ENCODE measurements at regions not wholly inside any gene's neighbourhood (a gene's known extent, or its start where the extent isn't known, plus 50 kb on each side); places are given as distances from the start of the nearest gene placed in this dataset.
"Not testable (repeated sequence)": the region's sequence is repeated elsewhere in the genome, so short reads cannot be mapped to it uniquely, and the experiment has no call there.

DNA sequence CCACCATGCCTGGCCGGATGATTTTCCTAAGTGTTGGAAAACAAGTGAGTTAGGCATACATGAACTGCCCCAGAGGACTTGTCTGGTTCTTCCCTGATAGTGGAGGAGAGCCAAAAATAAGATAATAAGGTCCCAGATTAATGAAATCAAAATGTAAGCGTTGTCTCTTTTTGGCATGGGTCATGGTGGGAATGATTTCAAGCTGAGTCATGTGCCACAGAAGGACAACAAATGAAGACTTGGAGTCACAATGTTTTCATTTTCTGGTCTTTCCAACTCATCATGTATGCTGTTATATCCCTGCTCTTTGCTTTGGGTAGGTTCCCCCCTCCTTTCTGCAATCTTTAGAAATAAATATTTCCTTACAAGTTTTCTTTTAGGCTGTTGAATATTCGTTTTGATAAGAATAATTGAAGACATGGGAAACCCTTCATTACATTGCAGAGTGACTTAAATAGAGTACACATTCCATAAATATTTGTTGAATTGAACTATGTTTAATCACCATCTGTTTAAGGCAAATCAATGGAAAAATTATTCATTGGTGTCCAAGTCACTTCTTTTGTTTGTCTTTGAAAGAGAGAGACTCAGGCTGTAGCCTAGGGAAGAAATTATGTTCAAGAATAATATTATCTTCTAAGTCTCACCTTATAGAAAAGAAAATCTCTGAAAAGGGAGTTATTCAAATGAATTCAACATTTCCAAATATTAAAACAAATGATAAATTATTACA lies 196.3 kb downstream of the CSNK1G3 start:
- ATAC-seq: no peak
- Mint-ChIP-seq H3K27ac (no peak overlapping the region), H3K36me3 (ENCODE audit: low read depth) (no peaks in the 10 kb centered on the region), H3K4me3 (no peak overlapping the region), H3K27me3 (no peaks in the 10 kb centered on the region), H3K4me1 (no peaks in the 10 kb centered on the region)
- no peak for DNase-seq
- no peaks in the 10 kb centered on the region for H3K9me3 ChIP-seq (ENCODE audit: control insufficient read depth, low read length, poor library complexity, severe bottlenecking)

DNA sequence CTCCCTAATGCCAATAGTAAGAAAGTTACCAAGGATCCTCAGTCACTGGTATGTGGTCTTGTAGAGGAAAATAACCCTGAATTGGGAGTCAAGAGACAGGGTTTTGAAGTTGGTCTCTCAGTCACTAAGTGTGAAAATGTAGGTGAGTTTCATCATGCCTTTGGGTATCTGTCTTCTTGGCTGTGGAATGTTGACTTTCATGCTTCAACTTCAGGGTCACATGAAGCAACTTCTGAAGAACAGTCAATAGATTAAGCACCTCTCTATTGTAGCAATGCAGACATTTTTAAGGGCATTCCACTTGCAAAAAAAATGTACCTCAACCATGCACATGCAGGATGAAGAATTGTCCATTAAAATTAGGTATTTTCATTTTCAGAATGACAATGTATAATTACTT lies 194.6 kb downstream of the CSNK1G3 start:
- ATAC-seq: no peak
- H3K9me3 ChIP-seq (ENCODE audit: control insufficient read depth, low read length, poor library complexity, severe bottlenecking): no peaks in the 10 kb centered on the region
- H3K27ac Mint-ChIP-seq: no peak overlapping the region

DNA sequence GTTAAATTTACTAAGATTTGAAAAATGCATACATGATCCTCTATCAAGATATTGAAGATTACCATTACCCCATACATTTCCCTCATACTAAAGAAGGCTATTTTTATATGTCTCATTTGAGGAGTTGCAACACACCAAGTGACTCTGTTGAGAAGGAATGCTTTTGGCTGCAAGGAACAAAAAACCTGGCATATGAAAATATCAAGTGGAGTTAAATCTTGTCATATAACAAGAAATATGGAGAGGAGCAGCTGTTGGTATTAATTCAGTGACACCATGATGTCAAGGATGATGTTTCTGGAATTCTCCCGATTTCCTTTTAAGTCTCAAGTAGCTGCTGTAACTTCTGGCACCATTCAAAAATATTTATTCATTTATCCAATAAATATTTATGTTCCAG lies 193.8 kb downstream of the CSNK1G3 start:
- no peak for ATAC-seq

More for the DNA sequence above, 194.6 kb downstream of the CSNK1G3 start:
- no peaks in the 10 kb centered on the region for H3K36me3 Mint-ChIP-seq (ENCODE audit: low read depth)
- no peaks in the 10 kb centered on the region for H3K4me1 Mint-ChIP-seq
- no peak for DNase-seq
- H3K27me3 Mint-ChIP-seq: no peaks in the 10 kb centered on the region
- no peak overlapping the region for H3K4me3 Mint-ChIP-seq

DNA sequence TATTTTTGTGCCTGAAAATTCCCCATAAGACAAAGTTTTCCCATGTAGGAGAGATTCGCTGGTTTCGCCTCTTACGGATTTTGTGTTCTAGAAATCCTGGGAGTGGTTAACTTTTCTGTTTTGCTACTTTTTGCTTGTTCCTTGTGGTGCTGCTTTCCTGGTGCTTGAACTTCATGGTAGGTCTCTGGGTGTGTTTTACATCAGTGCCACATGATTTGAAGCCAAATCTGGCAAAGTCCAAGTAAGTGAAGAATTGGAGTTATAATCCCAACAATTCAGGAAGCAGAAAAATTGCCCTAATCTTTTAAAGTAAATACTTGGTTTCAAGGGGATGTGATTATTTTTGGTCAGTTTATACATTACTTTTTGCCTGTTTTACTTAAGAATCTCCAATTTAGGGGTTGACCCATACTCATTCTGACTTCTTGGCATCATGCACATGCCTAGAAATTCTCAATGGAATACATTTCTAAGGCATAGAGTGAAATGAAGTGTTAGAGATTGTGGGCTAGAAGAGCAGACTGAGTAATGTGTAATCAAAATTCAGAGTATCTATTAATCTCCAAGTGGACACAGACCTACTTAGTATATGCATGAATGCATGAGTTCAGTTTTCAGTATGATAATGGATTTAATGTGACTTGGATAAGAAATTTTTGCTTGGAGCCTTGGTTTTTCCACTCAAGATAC lies 189.7 kb downstream of the CSNK1G3 start:
- H3K4me3 Mint-ChIP-seq: no peak overlapping the region
- no peak for ATAC-seq
- no peaks in the 10 kb centered on the region for H3K9me3 ChIP-seq (ENCODE audit: control insufficient read depth, low read length, poor library complexity, severe bottlenecking)
- H3K4me1 Mint-ChIP-seq: no peaks in the 10 kb centered on the region
- DNase-seq: no peak
- no peaks in the 10 kb centered on the region for H3K27me3 Mint-ChIP-seq
- no peak overlapping the region for H3K27ac Mint-ChIP-seq
- H3K36me3 Mint-ChIP-seq (ENCODE audit: low read depth): no peaks in the 10 kb centered on the region

More for the DNA sequence above, 193.8 kb downstream of the CSNK1G3 start:
- H3K4me3 Mint-ChIP-seq: no peak overlapping the region
- no peaks in the 10 kb centered on the region for H3K4me1 Mint-ChIP-seq
- no peaks in the 10 kb centered on the region for H3K9me3 ChIP-seq (ENCODE audit: control insufficient read depth, low read length, poor library complexity, severe bottlenecking)
- no peak for DNase-seq
- H3K36me3 Mint-ChIP-seq (ENCODE audit: low read depth): no peaks in the 10 kb centered on the region
- H3K27ac Mint-ChIP-seq: no peak overlapping the region
- no peaks in the 10 kb centered on the region for H3K27me3 Mint-ChIP-seq

DNA sequence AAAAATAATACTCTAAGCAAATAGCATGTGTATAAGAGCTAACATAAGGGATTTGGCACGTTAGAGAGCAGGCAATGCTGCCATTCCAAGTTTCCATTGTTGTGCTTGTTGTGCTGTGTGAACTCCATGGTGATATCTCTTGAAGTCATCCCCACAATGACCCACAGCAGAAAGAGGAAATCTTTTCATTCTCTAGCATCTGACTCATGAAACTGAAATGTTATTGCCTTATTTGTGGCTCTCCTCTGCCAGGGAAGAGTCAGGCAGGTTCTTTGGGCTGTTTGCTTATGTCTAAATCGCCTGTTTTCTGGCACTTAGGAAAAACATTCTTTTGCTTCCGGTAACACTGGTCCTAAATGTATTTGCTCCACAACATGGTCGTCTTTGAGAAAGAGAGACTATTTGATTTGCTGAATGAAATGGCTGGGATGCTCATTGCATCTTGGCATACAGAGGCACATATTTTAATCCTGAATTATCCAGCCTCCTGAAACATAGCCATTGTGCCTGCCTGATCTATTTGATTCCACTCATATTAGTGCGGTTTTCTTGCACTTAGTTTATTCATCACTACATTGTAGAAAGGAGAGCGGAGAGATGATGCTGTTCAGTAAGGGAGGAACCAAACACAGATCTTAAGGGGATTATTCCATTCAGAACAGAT lies 188.8 kb downstream of the CSNK1G3 start:
- H3K4me3 Mint-ChIP-seq: no peak overlapping the region
- no peaks in the 10 kb centered on the region for H3K4me1 Mint-ChIP-seq

DNA sequence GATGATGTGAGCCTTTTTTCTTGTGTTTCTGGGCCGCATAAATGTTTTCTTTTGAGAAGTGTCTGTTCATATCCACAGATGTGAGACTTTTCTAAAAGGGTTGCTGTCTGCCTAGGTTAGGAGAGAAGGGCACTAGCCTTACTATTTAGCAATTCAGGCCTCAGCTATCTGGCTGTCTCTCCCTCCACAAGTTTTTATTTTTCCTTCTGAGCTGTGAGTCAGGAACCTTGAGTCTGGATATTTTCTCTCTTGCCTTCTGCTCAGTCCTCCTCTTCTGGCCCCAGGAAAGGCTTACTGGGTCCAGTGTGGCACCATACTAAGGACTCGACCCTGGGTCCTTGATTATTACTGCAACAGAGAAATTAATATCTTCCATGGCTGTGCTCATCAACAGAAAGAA lies 187.6 kb downstream of the CSNK1G3 start:
- H3K27ac Mint-ChIP-seq: no peak overlapping the region
- DNase-seq (no peak), ATAC-seq (no peak)
- no peaks in the 10 kb centered on the region for H3K9me3 ChIP-seq (ENCODE audit: control insufficient read depth, low read length, poor library complexity, severe bottlenecking)
- no peaks in the 10 kb centered on the region for H3K36me3 Mint-ChIP-seq (ENCODE audit: low read depth)
- no peaks in the 10 kb centered on the region for H3K4me1 Mint-ChIP-seq
- no peaks in the 10 kb centered on the region for H3K27me3 Mint-ChIP-seq
- no peak overlapping the region for H3K4me3 Mint-ChIP-seq

More for the DNA sequence above, 188.8 kb downstream of the CSNK1G3 start:
- H3K27ac Mint-ChIP-seq: no peak overlapping the region
- no peaks in the 10 kb centered on the region for H3K27me3 Mint-ChIP-seq
- ATAC-seq (no peak), DNase-seq (no peak)
- H3K9me3 ChIP-seq (ENCODE audit: control insufficient read depth, low read length, poor library complexity, severe bottlenecking): no peaks in the 10 kb centered on the region
- no peaks in the 10 kb centered on the region for H3K36me3 Mint-ChIP-seq (ENCODE audit: low read depth)

DNA sequence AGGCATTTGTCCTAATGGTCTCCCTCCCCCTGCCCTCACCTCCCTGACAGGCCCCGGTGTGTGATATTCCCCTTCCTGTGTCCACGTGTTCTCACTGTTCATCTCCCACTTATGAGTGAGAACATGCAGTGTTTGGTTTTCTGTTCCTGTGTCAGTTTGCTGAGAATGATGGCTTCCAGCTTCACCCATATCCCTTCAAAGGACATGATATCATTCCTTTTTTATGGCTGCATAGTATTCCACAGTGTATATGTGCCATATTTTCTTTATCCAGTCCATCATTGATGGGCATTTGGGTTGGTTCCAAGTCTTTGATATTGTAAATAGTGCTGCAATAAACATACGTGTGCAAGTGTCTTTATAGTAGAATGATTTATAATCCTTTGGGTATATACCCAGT lies 187.0 kb downstream of the CSNK1G3 start:
- DNase-seq; ATAC-seq; H3K36me3 Mint-ChIP-seq (ENCODE audit: low read depth); H3K9me3 ChIP-seq (ENCODE audit: control insufficient read depth, low read length, poor library complexity, severe bottlenecking); H3K27ac Mint-ChIP-seq; H3K4me3 Mint-ChIP-seq; H3K27me3 Mint-ChIP-seq; H3K4me1 Mint-ChIP-seq: not testable (repeated sequence)

DNA sequence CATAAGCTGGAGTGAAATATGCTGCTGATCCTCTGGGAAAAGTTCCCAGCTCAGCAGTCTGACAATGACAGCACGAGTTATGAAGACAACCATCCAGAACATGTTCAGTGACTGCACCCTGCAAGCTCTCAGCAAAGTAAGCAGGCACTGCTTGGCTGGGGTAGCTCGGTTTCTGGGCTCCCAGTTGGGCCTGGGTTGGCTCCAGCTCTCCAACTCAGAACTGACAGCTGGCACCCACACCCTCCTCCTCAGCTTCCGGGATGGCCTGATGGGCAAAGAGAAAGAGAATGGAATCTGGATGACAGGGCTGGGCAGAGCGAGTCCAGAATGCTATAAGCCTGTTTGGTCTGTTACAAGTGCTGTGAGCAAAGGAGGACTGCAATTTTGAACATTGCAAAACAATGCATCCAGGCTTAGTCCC lies 185.0 kb downstream of the CSNK1G3 start:
- no peaks in the 10 kb centered on the region for H3K36me3 Mint-ChIP-seq (ENCODE audit: low read depth)
- no peaks in the 10 kb centered on the region for H3K9me3 ChIP-seq (ENCODE audit: control insufficient read depth, low read length, poor library complexity, severe bottlenecking)
- H3K27ac Mint-ChIP-seq: no peak overlapping the region
- ATAC-seq: no peak
- no peak overlapping the region for H3K4me3 Mint-ChIP-seq
- no peaks in the 10 kb centered on the region for H3K4me1 Mint-ChIP-seq
- no peak for DNase-seq
- no peaks in the 10 kb centered on the region for H3K27me3 Mint-ChIP-seq

DNA sequence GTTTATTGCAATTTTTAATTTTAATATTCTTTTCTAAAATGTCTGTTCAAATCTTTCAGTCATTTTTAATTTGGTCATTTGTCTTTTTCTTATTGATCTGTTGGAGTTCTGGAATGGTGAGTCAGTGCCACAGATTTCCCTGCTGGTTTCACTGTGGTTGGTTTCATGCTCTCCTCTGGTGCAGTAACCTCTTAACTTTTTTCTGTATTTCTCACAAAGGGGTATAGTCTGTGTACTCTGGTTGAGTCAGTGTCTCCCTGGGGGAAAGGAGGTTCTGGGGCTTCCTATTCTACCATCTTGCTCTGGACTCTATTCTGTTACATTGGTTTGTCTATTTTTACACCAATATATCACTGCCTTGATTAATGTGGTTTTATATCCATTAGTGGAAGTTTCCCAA lies 178.8 kb downstream of the CSNK1G3 start:
- Mint-ChIP-seq H3K27me3 (no peaks in the 10 kb centered on the region), H3K36me3 (ENCODE audit: low read depth) (no peaks in the 10 kb centered on the region), H3K4me3 (no peak overlapping the region), H3K4me1 (no peaks in the 10 kb centered on the region), H3K27ac (no peak overlapping the region)
- no peak for DNase-seq
- no peak for ATAC-seq
- H3K9me3 ChIP-seq (ENCODE audit: control insufficient read depth, low read length, poor library complexity, severe bottlenecking): no peaks in the 10 kb centered on the region

DNA sequence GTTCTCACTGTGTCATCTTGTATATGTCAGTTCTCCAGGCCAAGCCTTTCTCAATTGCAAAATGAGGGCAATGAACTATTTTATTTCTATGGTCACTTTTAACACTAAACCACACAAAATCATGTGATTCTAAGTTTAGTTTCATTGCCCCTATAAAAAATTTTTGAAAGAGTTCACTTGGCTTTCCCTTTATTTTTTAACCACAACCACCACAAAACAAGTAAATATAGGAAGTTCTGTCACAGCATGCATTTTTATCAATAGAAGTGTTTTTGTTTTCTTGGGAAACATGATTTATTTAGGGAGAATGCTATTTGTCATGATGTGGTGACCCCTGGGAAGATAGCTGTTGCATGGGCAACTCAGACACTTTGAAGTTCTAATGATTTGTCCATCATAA lies 169.1 kb downstream of the CSNK1G3 start:
- no peaks in the 10 kb centered on the region for H3K9me3 ChIP-seq (ENCODE audit: control insufficient read depth, low read length, poor library complexity, severe bottlenecking)
- ATAC-seq (no peak), DNase-seq (no peak)
- Mint-ChIP-seq H3K36me3 (ENCODE audit: low read depth) (no peaks in the 10 kb centered on the region), H3K27ac (no peak overlapping the region), H3K4me3 (no peak overlapping the region), H3K4me1 (no peaks in the 10 kb centered on the region), H3K27me3 (no peaks in the 10 kb centered on the region)

DNA sequence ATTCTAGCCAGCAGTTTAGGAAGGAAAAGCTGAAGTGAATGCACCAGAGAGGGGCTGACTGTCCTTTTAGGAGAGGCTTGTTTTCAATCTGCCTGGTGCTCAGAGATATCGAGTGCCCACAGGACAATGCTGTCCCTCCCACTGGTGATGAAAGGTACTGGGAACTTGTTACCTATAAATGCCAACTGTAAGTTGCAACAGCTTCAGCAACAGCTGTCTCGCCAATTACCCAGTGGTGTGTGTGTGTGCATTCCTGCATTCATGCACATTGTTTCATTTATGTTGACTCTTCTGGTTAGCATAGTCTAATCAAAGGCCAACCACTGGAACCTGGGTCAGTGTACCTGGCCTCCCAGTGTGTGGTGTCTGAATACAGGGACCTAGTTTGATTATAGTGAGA lies 161.1 kb downstream of the CSNK1G3 start:
- Mint-ChIP-seq H3K27ac (no peak overlapping the region), H3K4me1 (peaks cover 3% of the 10 kb centered on the region), H3K4me3 (no peak overlapping the region), H3K36me3 (ENCODE audit: low read depth) (no peaks in the 10 kb centered on the region), H3K27me3 (peaks cover 17% of the 10 kb centered on the region)
- ATAC-seq: no peak
- no peak for DNase-seq
- H3K9me3 ChIP-seq (ENCODE audit: control insufficient read depth, low read length, poor library complexity, severe bottlenecking): no peaks in the 10 kb centered on the region

DNA sequence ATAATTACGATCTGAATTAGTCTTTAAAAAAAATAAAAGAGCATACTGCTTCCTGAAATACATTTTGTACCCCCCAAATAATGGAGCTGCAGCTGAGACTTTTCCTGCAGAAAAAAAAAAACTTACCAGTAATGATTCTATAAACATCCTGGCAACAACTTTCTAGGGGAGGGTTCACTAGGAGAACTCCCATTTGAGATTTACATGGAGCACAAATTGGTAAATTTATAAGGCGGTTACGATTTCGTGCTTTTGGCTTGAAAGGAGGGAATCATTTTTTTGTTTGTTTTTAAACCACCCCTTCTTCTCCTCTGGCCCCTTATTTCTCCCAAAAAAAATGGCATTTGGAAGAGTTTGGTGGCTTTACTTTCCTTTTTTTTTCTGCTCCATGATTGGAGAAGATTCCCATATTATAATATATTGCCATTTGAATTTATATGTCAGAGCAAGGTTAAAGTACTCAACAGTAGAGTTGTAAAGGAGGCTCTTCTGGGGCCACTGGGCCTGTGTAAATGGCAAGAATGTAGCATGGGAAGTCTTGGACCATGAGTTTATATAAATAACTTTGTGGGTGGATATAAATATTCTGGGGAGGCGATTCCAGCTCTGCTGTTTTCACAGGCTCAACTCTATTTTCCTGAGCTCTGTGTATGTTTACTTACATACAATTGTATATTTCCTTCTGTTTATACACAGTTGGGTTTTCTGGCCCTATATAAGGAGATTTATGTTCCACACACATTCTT lies 159.9 kb downstream of the CSNK1G3 start:
- peaks cover 3% of the 10 kb centered on the region for H3K4me1 Mint-ChIP-seq
- H3K4me3 Mint-ChIP-seq: no peak overlapping the region
- peaks cover 2% of the 10 kb centered on the region for H3K36me3 Mint-ChIP-seq (ENCODE audit: low read depth)
- DNase-seq (no peak), ATAC-seq (no peak)
- no peaks in the 10 kb centered on the region for H3K9me3 ChIP-seq (ENCODE audit: control insufficient read depth, low read length, poor library complexity, severe bottlenecking)
- H3K27me3 Mint-ChIP-seq: peaks cover 29% of the 10 kb centered on the region
- no peak overlapping the region for H3K27ac Mint-ChIP-seq

DNA sequence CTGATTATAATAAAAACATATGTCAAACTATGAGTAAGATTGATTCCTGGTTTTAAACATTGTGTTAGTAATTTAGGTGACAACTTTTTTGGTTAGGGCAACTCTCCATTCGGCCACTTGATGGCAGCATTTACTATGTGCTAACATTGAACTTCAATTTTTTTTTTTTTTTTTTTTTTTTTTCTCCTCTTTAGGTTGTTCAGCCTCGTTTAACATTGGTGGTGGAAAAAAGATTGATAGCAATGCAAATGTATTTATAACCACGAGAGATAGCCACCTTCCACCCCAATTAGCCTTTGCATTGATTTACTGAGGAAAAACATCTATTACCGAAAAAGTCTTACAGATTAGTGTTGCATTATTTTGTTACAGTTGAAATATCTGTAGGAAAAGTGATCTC lies 159.1 kb downstream of the CSNK1G3 start:
- Mint-ChIP-seq H3K36me3 (ENCODE audit: low read depth) (peaks cover 2% of the 10 kb centered on the region), H3K27me3 (peaks cover 30% of the 10 kb centered on the region), H3K4me3 (no peak overlapping the region), H3K4me1 (peaks cover 3% of the 10 kb centered on the region), H3K27ac (no peak overlapping the region)
- peak; percentile 56 for ATAC-seq
- H3K9me3 ChIP-seq (ENCODE audit: control insufficient read depth, low read length, poor library complexity, severe bottlenecking): no peaks in the 10 kb centered on the region
- peak in 2 of 3 donors; percentile 8 for DNase-seq
